ENCODE measurements at regions not wholly inside any gene's neighbourhood (a gene's known extent, or its start where the extent isn't known, plus 50 kb on each side); places are given as distances from the start of the nearest gene placed in this dataset.
"Not testable (repeated sequence)": the region's sequence is repeated elsewhere in the genome, so short reads cannot be mapped to it uniquely, and the experiment has no call there.

- POLR2A ChIA-PET, CTCF ChIA-PET: not testable (repeated sequence)
These were observed 951.0 kb upstream of the C9orf72 start for GRCh38 chr9:28524309-28524708.

- ChIA-PET POLR2A (no interaction called here), CTCF (no interaction called here)
These were observed 954.8 kb upstream of the C9orf72 start for GRCh38 chr9:28528049-28528448.

GRCh38 chr9:28538132-28538531 lies 964.9 kb upstream of the C9orf72 start:
- ChIA-PET POLR2A (no interaction called here), CTCF (no interaction called here)

DNA sequence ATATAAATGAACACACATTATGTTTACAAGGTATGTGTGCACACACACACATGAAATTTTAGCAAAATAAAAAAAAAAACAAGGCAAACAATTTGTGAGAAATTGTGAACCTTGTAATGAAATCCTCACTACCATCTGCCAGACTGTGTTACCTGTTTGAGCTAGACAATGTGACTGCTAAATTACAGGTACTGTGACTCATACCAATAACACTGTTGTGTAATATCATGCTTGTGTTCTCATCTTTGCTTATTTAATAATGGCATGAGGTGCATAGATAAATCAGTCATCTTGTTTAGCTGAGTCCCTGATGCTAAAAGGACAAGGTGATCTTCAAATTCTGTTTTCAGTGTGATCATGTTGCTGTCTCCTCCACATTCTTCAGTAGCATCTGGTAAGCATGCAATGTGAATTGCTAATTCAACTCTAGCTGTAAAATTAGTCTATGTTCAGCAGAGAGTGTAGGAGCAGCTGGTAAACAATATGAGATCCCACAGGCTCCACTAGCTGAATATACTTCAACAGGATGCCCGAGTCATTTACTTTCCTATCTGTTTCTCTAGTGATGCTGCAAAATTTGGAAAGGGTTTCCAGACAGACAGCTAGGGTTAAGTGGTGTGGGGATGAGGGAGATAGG lies 966.3 kb upstream of the C9orf72 start:
- ChIA-PET CTCF (no interaction called here), POLR2A (no interaction called here)

- POLR2A ChIA-PET = no interaction called here
- CTCF ChIA-PET = no interaction called here
These were observed 969.6 kb upstream of the C9orf72 start for GRCh38 chr9:28542928-28543327.

DNA sequence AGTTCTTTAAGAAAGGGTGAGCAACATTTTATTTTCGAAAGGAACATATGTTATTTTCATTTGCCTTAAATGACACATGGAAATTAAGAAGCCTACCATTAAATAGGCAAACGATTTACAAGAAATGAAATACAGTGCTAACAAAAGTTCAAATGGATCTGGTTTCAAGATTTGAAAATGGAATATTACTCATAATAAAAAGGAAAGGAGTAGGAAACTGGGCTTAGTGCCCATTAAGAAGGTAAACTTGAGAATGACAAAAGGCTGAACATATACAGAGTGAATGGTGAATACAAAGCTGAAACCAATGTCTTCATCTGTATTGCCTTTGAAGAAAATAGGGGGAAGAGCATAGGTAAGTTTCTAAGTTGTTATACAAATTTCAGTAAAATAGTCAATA lies 974.2 kb upstream of the C9orf72 start:
- ChIA-PET POLR2A (no interaction called here), CTCF (no interaction called here)

GRCh38 chr9:28563291-28563934 lies 990.1 kb upstream of the C9orf72 start:
- CTCF ChIA-PET = no interaction called here
- POLR2A ChIA-PET = no interaction called here

DNA sequence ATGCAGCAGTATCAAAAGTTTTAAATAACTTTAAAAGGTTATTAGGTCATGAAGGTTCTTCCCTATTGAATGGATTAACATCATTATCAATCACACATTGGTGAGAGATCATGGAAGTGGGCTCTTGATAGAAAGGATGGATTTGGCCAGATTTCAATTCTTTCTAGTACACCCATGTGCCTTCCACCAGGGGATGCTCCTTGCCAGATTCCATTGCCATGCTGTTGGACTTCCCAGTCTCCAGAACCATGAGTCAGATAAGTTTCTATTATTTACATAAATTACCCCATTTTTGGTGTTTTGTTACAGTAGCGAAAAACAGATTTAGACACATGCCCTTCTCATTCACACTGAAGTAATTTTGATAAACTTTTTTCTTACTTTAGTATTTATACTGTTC lies 1010.6 kb upstream of the C9orf72 start:
- CTCF ChIA-PET = no interaction called here

GRCh38 chr9:28584542-28584941 lies 1011.3 kb upstream of the C9orf72 start:
- POLR2A ChIA-PET = no interaction called here
- CTCF ChIA-PET = no interaction called here

More for the DNA sequence above, 1010.6 kb upstream of the C9orf72 start:
- POLR2A ChIA-PET = no interaction called here

DNA sequence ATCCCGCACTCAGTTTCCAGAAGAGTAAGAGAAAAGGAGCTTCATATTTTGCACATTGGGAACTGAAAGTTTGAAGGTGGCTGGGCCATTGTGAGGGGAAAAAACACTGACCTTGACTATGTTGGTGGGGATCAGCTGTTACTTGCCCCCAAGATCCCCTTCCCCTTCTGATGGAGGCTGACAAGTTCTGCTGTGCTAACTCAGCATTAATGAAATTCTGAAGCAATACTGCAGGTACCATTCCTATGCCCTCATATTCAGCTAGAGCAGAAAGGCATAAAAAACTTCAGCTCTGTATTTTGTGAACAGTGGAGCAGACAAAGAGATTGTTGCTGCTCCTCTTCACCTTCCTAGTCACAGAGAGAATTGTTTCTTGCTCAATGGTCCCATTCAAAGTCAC lies 1013.8 kb upstream of the C9orf72 start:
- CTCF ChIA-PET = no interaction called here
- POLR2A ChIA-PET = no interaction called here

DNA sequence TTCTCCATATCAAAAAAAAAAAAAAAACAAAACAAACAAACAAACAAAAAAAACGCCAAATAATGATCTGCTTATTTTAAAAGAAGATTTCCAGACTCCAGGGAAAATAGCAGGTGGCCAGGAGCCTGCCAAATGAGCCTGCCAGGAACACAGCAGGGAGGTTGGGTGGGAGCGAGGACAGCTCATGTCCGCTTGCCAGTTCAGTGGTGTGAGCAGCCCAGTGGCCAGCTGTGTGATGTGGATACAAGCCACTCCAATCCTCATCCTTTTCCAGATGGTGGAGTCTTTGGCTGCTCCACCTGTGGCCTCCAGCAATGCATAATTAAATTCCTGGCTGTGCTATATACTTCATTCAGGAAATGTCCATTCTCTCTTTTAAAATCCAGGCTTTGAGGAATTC lies 1025.1 kb upstream of the C9orf72 start:
- CTCF ChIA-PET = no interaction called here
- POLR2A ChIA-PET = no interaction called here

DNA sequence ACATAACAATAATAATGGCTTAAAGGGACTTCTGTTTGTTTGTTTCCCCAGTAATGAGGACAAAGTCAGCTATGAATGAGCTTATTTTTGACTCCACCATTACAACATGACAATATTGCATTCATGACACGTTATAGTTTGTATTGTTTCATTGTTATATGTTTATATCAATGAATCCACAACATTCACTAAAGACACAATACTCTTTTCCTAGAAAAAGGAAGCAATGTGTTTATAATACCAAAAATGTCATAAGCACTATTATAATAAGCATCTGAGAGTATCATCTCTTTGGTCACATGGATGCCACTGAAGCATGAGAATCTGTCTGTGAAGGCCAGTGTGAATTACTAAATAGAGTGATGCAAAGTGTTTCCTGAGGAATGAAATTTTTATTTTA lies 1026.9 kb upstream of the C9orf72 start:
- ChIA-PET CTCF (no interaction called here), POLR2A (no interaction called here)

GRCh38 chr9:28607843-28608242 lies 1034.6 kb upstream of the C9orf72 start:
- CTCF ChIA-PET = no interaction called here
- POLR2A ChIA-PET = no interaction called here

GRCh38 chr9:28610339-28610738 lies 1037.1 kb upstream of the C9orf72 start:
- POLR2A ChIA-PET = no interaction called here
- CTCF ChIA-PET = no interaction called here

DNA sequence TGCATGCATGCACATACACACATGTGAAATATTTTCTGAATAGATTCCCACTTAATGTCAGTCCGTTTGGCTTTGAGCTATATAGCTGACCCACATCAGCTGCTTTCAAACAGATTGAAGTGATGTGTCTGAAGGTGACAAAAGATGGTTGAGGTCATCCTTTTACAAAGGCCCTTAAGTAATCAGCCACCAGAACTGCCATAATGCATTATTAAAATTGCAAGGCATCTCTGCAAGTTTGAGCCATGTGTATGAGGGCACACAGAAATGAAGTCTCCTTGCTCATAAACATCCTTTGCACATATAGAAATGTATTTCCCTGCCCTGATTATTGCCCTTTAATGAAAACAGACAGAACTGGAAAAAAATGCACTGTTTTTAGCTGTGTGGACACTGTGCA lies 1043.0 kb upstream of the C9orf72 start:
- ChIA-PET POLR2A (no interaction called here), CTCF (no interaction called here)

DNA sequence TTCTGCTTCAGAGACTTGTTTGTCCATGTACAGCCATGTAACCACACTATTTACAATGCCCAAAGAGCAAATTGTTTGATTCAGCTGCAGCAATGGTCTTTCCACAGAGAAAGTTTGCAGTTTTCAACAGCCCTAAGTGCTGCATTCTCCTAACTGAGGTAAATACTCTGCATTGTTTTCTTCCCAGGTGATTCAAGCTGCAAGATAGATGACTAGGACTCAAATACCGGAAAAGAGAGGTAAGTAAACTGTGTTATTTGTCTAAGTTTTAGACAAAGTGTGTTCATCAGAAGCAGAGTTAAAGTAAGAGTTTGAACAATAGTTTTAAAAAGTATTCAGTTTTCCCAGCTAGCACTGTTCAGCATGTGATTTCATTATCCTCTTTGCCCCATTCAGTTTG lies 1046.7 kb upstream of the C9orf72 start:
- CTCF ChIA-PET = no interaction called here
- POLR2A ChIA-PET = no interaction called here

DNA sequence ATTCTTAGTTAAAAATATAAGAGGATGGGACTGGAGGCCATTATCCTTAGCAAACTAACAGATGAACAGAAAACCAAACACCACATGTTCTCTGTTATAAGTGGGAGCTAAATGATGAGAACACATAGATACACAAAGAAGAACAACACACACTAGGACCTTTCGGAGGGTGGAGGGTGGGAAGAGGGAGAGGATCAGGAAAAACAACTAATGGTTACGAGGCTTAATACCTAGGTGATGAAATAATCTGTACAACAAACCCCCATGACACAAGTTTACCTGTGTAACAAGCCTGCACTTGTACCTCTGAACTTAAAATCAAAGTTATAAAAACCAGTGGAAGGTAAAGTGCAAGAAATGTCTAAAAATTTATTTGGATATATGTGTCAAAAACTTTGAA lies 1047.4 kb upstream of the C9orf72 start:
- CTCF ChIA-PET = no interaction called here
- POLR2A ChIA-PET = no interaction called here

DNA sequence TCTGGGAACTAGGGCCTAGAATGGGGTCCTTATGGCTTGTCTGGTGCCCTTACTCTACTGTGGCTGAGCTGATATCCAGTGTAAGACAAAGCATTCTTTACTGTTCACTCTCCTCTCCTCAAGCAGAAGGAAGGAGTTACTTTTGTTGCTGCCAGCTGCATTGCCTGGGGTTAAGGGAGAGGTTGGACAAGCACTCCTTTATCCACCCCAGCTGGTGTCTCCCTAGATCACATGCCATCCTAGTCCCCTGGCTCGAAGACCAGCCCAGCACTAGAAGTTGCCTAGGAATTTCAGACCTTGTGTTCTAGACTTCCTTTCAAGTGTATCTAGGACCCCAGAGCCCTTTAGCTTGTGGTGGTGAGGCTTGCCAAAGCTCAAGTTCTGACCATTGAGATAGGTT lies 1051.5 kb upstream of the C9orf72 start:
- ChIA-PET CTCF (no interaction called here), POLR2A (no interaction called here)

- ChIA-PET POLR2A (no interaction called here), CTCF (no interaction called here)
These were observed 1054.8 kb upstream of the C9orf72 start for GRCh38 chr9:28628031-28628430.

DNA sequence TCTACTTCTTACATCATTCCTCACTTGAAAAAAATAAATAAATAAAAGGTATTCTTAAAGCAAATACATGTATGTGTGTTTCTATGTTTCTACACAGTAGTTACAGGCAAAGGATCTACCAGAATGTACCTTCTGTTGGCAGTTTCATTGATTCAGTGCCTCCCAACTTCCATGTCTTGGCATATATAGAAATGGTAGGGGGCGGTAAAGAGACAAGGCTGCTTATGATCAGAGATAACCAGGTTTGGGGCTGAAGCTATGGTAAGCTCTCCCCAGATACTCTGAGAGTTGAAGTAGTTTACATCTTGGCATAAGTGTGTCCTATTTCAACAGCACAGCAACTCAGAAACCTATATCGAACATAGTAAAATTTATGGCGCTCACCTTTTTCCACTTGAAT lies 1075.4 kb upstream of the C9orf72 start:
- CTCF ChIA-PET = no interaction called here
- POLR2A ChIA-PET = no interaction called here

- ChIA-PET POLR2A (no interaction called here), CTCF (no interaction called here)
These were observed 1077.0 kb upstream of the C9orf72 start for GRCh38 chr9:28650327-28650726.

GRCh38 chr9:28651050-28651722 lies 1077.9 kb upstream of the C9orf72 start:
- CTCF ChIA-PET = no interaction called here
- POLR2A ChIA-PET = no interaction called here
